Neural progenitor cell (in vitro differentiated cells): ENCODE measurements at regions not wholly inside any gene's neighbourhood (a gene's known extent, or its start where the extent isn't known, plus 50 kb on each side); places are given as distances from the start of the nearest gene placed in this dataset.

ENCODE experiments used
- DNase-seq: peaks from one replicate; pipeline ENCODE4 v3.0.0-alpha.2; 2016; ENCODE audit warnings: low spot score
- H2AFZ ChIP-seq: fragments of 200-600 bp; sonication (generic); replicated peaks from 2 replicates; pipeline ENCODE4 v1.6.1; 2016; ENCODE audit warnings: antibody characterized with exemption
- H3F3A ChIP-seq: fragments of 200-600 bp; sonication (generic); 2 replicates; pipeline ENCODE4 v1.6.1; 2016; ENCODE audit warnings: antibody characterized with exemption, low read depth
- H3K27ac ChIP-seq: fragments of 200-600 bp; sonication (generic); 2 replicates; pipeline ENCODE4 v1.5.1; 2016; ENCODE audit warnings: mild to moderate bottlenecking
- H3K27me3 ChIP-seq: fragments of 200-600 bp; sonication (generic); 2 replicates; pipeline ENCODE4 v1.6.1; 2016; ENCODE audit warnings: mild to moderate bottlenecking, moderate library complexity
- H3K36me3 ChIP-seq: fragments of 200-600 bp; sonication (generic); 2 replicates; pipeline ENCODE4 v1.5.1; 2016
- H3K4me1 ChIP-seq: fragments of 200-600 bp; sonication (generic); 2 replicates; pipeline ENCODE4 v1.6.1; 2016; ENCODE audit warnings: mixed run types
- H3K4me2 ChIP-seq: fragments of 200-600 bp; sonication (generic); 2 replicates; pipeline ENCODE4 v1.6.1; 2016
- H3K4me3 ChIP-seq: fragments of 200-600 bp; sonication (generic); 2 replicates; pipeline ENCODE4 v1.5.1; 2016
- H3K79me2 ChIP-seq: fragments of 200-600 bp; sonication (generic); 2 replicates; pipeline ENCODE4 v1.6.1; 2016; ENCODE audit warnings: low read depth
- H3K9ac ChIP-seq: fragments of 200-600 bp; sonication (generic); 2 replicates; pipeline ENCODE4 v1.6.1; 2016
- H3K9me3 ChIP-seq: fragments of 200-600 bp; sonication (generic); 2 replicates; pipeline ENCODE4 v1.5.1; 2016; ENCODE audit warnings: low read depth
- H4K20me1 ChIP-seq: fragments of 200-600 bp; sonication (generic); 2 replicates; pipeline ENCODE4 v1.6.1; 2016; ENCODE audit warnings: low read depth
- H3K27ac Mint-ChIP-seq: 3 replicates; pipeline ENCODE4 v1.8.0; 2021; ENCODE audit warnings: mixed read lengths
- H3K27me3 Mint-ChIP-seq: 2 replicates; pipeline ENCODE4 v1.8.0; 2022; ENCODE audit warnings: low read depth, mild to moderate bottlenecking, inconsistent platforms, moderate library complexity, mixed read lengths; ENCODE audit not compliant: insufficient read depth
- H3K36me3 Mint-ChIP-seq: 3 replicates; pipeline ENCODE4 v1.8.0; 2021; ENCODE audit warnings: mixed read lengths
- H3K4me1 Mint-ChIP-seq: 3 replicates; pipeline ENCODE4 v1.8.0; 2021; ENCODE audit warnings: mixed read lengths
- H3K4me3 Mint-ChIP-seq: 3 replicates; pipeline ENCODE4 v1.8.0; 2021; ENCODE audit warnings: mild to moderate bottlenecking, moderate library complexity, mixed read lengths
- H3K9me3 Mint-ChIP-seq: 3 replicates; pipeline ENCODE4 v1.8.0; 2020; ENCODE audit warnings: mixed read lengths
- EZH2 ChIP-seq: fragments of 200-600 bp; sonication (generic); IDR thresholded peaks from 2 replicates; pipeline ENCODE4 v1.6.1; 2017; ENCODE audit warnings: antibody characterized with exemption, mild to moderate bottlenecking, moderate library complexity
- EZH2phosphoT487 ChIP-seq: fragments of 200-600 bp; sonication (generic); IDR thresholded peaks from 2 replicates; pipeline ENCODE4 v1.6.1; 2017; ENCODE audit warnings: antibody characterized with exemption
- TF ChIP-seq, protein P1 (sequence below): fragments of 200-600 bp; sonication (generic); IDR thresholded peaks from 2 replicates; pipeline ENCODE4 v1.5.1; 2017; ENCODE audit warnings: antibody characterized with exemption, mild to moderate bottlenecking

DNA sequence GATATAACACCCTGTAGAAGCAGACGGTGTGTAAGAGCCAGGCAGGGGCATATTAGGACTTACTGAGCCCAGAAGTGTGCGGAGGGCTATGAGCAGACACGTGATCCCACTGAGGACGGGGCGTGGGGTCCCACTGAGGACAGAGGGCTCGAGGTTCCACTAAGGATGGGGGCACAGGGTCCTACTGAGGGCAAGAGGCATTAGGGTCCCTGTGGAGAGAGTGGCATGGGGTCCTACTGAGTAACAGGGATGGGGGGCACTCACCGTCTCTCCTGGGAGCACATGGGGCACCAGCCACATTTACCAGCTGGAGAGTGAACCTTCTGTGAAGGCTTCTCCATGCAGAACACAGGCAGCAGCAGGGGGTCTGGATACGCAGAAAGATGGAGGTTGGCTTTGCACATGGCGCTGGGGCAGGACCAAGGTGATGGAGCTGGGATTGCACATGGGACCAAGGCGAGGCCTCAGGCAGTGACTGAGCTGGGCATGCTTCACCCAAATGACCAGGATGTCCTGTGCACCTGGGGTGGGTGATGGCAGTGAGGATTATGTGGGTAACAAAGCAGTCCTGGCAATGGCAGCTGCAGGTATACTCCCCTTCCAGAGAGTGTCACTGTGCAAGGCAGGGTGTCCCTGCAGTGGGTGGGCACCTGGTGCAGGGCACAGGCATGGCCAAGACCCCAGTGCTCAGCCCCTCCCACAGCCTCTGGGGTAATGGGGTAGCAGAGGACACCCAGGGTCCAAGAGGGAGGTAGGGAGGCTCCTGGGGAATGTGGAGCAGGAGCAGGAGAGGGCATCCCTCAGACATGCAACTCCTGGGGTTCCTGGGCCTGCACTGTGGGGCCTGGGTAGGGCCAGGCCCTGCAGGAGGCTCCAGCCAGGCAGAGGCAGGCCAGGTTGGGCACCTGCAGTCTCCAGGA, 278.1 kb downstream of the TCERG1L start:
- Mint-ChIP-seq H3K9me3 (no peaks in the 10 kb centered on the region), H3K4me1 (peaks cover 5% of the 10 kb centered on the region), H3K27ac (no peak overlapping the region), H3K4me3 (no peak overlapping the region), H3K27me3 (peaks cover 7% of the 10 kb centered on the region), H3K36me3 (no peaks in the 10 kb centered on the region)
- TF ChIP-seq EZH2phosphoT487: no peak
- TF ChIP-seq, protein P1, sequence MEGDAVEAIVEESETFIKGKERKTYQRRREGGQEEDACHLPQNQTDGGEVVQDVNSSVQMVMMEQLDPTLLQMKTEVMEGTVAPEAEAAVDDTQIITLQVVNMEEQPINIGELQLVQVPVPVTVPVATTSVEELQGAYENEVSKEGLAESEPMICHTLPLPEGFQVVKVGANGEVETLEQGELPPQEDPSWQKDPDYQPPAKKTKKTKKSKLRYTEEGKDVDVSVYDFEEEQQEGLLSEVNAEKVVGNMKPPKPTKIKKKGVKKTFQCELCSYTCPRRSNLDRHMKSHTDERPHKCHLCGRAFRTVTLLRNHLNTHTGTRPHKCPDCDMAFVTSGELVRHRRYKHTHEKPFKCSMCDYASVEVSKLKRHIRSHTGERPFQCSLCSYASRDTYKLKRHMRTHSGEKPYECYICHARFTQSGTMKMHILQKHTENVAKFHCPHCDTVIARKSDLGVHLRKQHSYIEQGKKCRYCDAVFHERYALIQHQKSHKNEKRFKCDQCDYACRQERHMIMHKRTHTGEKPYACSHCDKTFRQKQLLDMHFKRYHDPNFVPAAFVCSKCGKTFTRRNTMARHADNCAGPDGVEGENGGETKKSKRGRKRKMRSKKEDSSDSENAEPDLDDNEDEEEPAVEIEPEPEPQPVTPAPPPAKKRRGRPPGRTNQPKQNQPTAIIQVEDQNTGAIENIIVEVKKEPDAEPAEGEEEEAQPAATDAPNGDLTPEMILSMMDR: no peak
- no peak for TF ChIP-seq EZH2
- no peaks in the 10 kb centered on the region for H3K36me3 ChIP-seq
- H3K4me2 ChIP-seq: no peak overlapping the region
- no peaks in the 10 kb centered on the region for H3K79me2 ChIP-seq
- no peak for DNase-seq
- H3K27me3 ChIP-seq: no peaks in the 10 kb centered on the region
- no peak overlapping the region for H3K27ac ChIP-seq
- no peak overlapping the region for H3K4me3 ChIP-seq
- H3K9ac ChIP-seq: no peak overlapping the region
- peaks cover 7% of the 10 kb centered on the region for H3K4me1 ChIP-seq
- H3K9me3 ChIP-seq: no peaks in the 10 kb centered on the region
- H3F3A ChIP-seq: no peaks in the 10 kb centered on the region
- no peaks in the 10 kb centered on the region for H4K20me1 ChIP-seq
- H2AFZ ChIP-seq: no peak overlapping the region

DNA sequence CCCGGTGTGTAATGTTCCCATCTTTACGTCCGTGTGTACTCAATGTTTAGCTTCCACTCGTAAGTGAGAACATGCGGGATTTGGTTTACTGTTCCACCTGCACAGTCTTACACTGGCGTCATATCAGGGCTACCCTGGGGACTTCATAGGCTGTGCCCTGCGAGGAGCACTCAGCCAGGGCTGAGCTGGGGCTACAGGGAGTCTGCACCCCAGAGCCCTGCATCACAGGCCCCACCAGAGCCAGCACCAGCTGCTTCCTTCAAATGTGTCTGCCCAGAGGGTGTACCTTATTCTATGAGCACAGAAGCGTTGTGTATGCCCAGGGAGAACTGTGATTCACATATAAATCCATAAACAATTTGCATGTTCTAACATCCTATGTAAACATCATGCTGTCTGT, 277.1 kb downstream of the TCERG1L start:
- H3K4me1 ChIP-seq: peaks cover 7% of the 10 kb centered on the region
- no peak overlapping the region for H3K27ac Mint-ChIP-seq
- peaks cover 7% of the 10 kb centered on the region for H3K27me3 Mint-ChIP-seq
- no peak overlapping the region for H2AFZ ChIP-seq
- H3K9ac ChIP-seq: no peak overlapping the region
- no peaks in the 10 kb centered on the region for H3K9me3 ChIP-seq
- H3F3A ChIP-seq: no peaks in the 10 kb centered on the region
- no peak overlapping the region for H3K4me3 ChIP-seq
- no peaks in the 10 kb centered on the region for H4K20me1 ChIP-seq
- peaks cover 5% of the 10 kb centered on the region for H3K4me1 Mint-ChIP-seq
- H3K27ac ChIP-seq: no peak overlapping the region
- no peak overlapping the region for H3K4me2 ChIP-seq
- no peak overlapping the region for H3K4me3 Mint-ChIP-seq
- H3K36me3 ChIP-seq: no peaks in the 10 kb centered on the region
- no peak for DNase-seq
- no peaks in the 10 kb centered on the region for H3K79me2 ChIP-seq
- H3K36me3 Mint-ChIP-seq: no peaks in the 10 kb centered on the region
- no peaks in the 10 kb centered on the region for H3K9me3 Mint-ChIP-seq
- TF ChIP-seq EZH2phosphoT487: no peak
- TF ChIP-seq EZH2: no peak
- TF ChIP-seq, protein P1: no peak
- no peaks in the 10 kb centered on the region for H3K27me3 ChIP-seq

DNA sequence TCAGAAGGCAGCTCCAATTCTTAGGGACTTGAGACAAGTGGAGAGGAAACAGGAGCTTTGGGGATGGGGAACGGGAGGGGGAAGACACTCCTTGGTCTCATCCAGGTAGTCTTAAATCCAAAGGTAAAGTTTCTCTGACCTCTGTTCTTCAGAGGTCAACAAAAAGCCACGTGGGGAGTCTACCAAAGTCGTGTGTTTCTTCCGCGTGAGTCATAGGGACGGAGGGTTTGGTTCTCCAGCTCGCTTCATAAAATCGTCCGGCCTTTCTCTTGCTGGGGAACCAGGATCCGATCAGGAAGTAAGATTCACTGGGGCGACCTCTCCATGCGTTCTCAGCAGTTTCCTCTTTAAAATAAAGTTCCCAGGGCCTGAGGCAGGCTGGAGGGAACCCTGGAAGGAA, 275.7 kb downstream of the TCERG1L start:
- H3K27me3 ChIP-seq: no peaks in the 10 kb centered on the region
- peaks cover 7% of the 10 kb centered on the region for H3K4me1 ChIP-seq
- Mint-ChIP-seq H3K27me3 (peaks cover 7% of the 10 kb centered on the region), H3K4me3 (no peak overlapping the region), H3K27ac (no peak overlapping the region), H3K9me3 (peaks cover 6% of the 10 kb centered on the region), H3K4me1 (peaks cover 5% of the 10 kb centered on the region), H3K36me3 (no peaks in the 10 kb centered on the region)
- no peaks in the 10 kb centered on the region for H4K20me1 ChIP-seq
- no peak overlapping the region for H3K4me2 ChIP-seq
- no peaks in the 10 kb centered on the region for H3F3A ChIP-seq
- no peaks in the 10 kb centered on the region for H3K79me2 ChIP-seq
- TF ChIP-seq EZH2phosphoT487 (no peak), EZH2 (no peak)
- TF ChIP-seq, protein P1: no peak
- H3K27ac ChIP-seq: no peak overlapping the region
- DNase-seq: no peak
- no peaks in the 10 kb centered on the region for H3K9me3 ChIP-seq
- no peaks in the 10 kb centered on the region for H3K36me3 ChIP-seq
- H3K4me3 ChIP-seq: no peak overlapping the region
- H3K9ac ChIP-seq: no peak overlapping the region
- no peak overlapping the region for H2AFZ ChIP-seq
